GM23338 (cell line): ENCODE measurements at regions not wholly inside any gene's neighbourhood (a gene's known extent, or its start where the extent isn't known, plus 50 kb on each side); places are given as distances from the start of the nearest gene placed in this dataset.

Experiments
- CREB1 ChIP-seq: fragments of 250-450 bp; sonication (Bioruptor Pico); IDR thresholded peaks from 2 replicates; pipeline ENCODE4 v1.5.0; 2020; ENCODE audit warnings: low read depth, mild to moderate bottlenecking, moderate library complexity
- CTCF ChIP-seq, 2 experiments: fragments of 200-600 bp in 1 of 2; sonication (generic) in 1 of 2; conservative IDR thresholded peaks; 2 replicates each; pipeline versions ENCODE4 v1.5.1 to v1.6.1; 2016 to 2017; ENCODE audit warnings: antibody characterized with exemption in 2 of 2, low read depth in 2 of 2, mild to moderate bottlenecking in 2 of 2, moderate library complexity in 1 of 2
- EZH2 ChIP-seq: fragments of 200-600 bp; sonication (generic); IDR thresholded peaks from one replicate; pipeline ENCODE4 v1.8.0; 2017; ENCODE audit warnings: antibody characterized with exemption, mild to moderate bottlenecking, low read depth; ENCODE audit not compliant: unreplicated experiment
- JUNB ChIP-seq: IDR thresholded peaks from one replicate; pipeline ENCODE4 v1.6.1; 2016; ENCODE audit warnings: antibody characterized with exemption; ENCODE audit not compliant: unreplicated experiment
- POLR2AphosphoS5 ChIP-seq: IDR thresholded peaks from 2 replicates; pipeline ENCODE4 v1.6.1; 2016; ENCODE audit warnings: antibody characterized with exemption, low read depth
- REST ChIP-seq: IDR thresholded peaks from one replicate; pipeline ENCODE4 v1.6.1; 2018; ENCODE audit warnings: antibody characterized with exemption; ENCODE audit not compliant: unreplicated experiment
- ZNF331 ChIP-seq: fragments of 250-450 bp; sonication (Bioruptor Pico); IDR thresholded peaks from 2 replicates; pipeline ENCODE4 v1.5.0; 2020; ENCODE audit warnings: low read depth, mild to moderate bottlenecking, moderate library complexity

GRCh38 chr3:165491487-165491886 lies 295.3 kb upstream of the SLITRK3 start:
- TF ChIP-seq CTCF (conservative IDR thresholded peaks at IDR 0.05; ENCODE audit: low read depth in 2 of 2) (no peak), CREB1 (CRISPR knock-in tag) (no peak), POLR2AphosphoS5 (no peak), REST (no peak), EZH2 (no peak), JUNB (no peak), ZNF331 (CRISPR knock-in tag) (no peak)
